ENCODE measurements at regions not wholly inside any gene's neighbourhood (a gene's known extent, or its start where the extent isn't known, plus 50 kb on each side); places are given as distances from the start of the nearest gene placed in this dataset.
"Not testable (repeated sequence)": the region's sequence is repeated elsewhere in the genome, so short reads cannot be mapped to it uniquely, and the experiment has no call there.

DNA sequence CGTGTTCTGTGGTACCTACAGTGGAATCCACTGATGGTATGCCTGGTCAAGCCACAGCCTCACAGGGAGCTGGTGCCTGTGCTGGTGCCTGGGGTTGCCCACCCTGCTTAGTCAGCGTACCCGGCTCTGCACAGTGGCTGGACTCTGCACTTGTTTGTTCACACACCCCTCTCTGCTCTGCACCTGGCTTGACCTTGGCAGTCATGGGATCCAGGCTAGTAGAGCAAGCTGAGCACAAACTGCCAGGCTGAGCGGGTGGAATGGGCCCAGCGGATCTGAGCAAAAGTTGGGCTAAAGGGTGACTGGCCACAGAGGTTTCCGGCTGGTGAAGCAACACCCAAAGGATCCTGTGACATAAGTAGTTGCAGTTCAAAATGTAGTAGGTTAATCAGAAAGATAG lies 163.5 kb downstream of the CDH19 start:
- H3K4me3 ChIP-seq (ENCODE audit: low read length): no peak overlapping the region
- H3K27me3 ChIP-seq (ENCODE audit: insufficient read depth, low read length): no peaks in the 10 kb centered on the region
- H3K4me1 ChIP-seq (ENCODE audit: insufficient read depth, low read length): no peaks in the 10 kb centered on the region
- H3K9me3 ChIP-seq (ENCODE audit: low read depth, low read length): no peaks in the 10 kb centered on the region

GRCh38 chr18:66439670-66440069 lies 164.2 kb downstream of the CDH19 start:
- H3K4me3 ChIP-seq (ENCODE audit: low read length): no peak overlapping the region

DNA sequence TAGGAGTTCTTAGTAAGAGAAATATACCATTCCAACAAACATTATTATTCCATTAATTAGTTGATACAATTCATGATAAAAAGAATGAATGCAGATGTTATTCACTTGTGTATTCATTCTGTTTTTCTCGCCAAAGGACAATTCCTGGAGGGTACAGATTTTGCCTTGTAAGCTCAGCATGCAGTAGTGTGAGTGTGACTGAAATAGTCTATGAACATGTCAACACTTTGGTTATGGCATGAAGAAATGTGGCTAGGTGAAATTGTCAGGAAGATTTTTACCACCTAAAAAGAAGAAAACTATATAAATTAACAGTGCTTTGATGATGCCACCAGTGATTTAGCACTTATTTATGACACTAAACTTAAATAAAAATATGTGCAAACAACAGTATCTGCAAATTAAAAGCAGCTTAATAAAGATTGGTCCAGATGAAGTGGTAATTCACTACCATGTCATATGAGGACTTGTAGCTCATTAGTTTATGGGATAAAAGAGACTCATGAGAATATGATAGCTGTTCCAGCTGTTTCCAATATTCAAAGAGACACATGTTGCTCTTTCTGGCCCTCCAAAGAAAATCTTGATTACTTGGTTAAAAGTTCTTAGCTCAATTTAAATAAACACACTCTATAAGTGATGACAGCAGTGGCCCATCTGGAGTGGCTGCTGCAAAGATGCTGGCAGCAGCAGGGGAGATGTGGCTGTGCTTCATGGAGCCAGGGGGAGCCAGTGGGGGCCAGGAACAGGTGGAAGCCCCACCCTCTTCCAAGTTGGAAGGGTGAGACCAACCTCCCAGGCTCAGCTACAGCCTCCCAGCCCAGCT lies 165.0 kb downstream of the CDH19 start:
- Histone ChIP-seq H3K4me1 (ENCODE audit: insufficient read depth, low read length) (no peaks in the 10 kb centered on the region), H3K27me3 (ENCODE audit: insufficient read depth, low read length) (no peaks in the 10 kb centered on the region), H3K4me3 (ENCODE audit: low read length) (no peak overlapping the region), H3K9me3 (ENCODE audit: low read depth, low read length) (no peaks in the 10 kb centered on the region)

More at GRCh38 chr18:66439670-66440069, 164.2 kb downstream of the CDH19 start:
- Histone ChIP-seq H3K4me1 (ENCODE audit: insufficient read depth, low read length) (no peaks in the 10 kb centered on the region), H3K9me3 (ENCODE audit: low read depth, low read length) (no peaks in the 10 kb centered on the region), H3K27me3 (ENCODE audit: insufficient read depth, low read length) (no peaks in the 10 kb centered on the region)

DNA sequence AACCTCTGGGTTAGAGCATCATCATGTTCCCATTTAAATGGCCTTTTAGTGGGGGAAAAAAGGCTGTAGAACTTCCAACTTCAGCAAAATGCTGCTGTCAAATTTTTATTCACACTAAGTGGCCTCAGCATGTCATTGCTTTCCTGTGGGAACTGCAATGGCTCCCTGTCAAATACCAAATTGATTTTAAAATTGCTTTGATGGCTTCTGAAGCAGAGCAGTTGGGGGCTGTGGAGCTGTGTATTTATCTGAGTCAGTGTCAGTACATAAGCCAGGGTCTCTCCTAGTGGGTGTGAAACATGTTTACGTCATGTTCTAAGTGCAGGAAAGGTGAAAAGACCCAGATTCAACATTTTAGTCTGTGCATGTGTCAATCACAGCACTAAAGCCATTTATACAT lies 171.3 kb downstream of the CDH19 start:
- Histone ChIP-seq H3K27me3 (ENCODE audit: insufficient read depth, low read length) (no peaks in the 10 kb centered on the region), H3K4me1 (ENCODE audit: insufficient read depth, low read length) (no peaks in the 10 kb centered on the region), H3K9me3 (ENCODE audit: low read depth, low read length) (no peaks in the 10 kb centered on the region), H3K4me3 (ENCODE audit: low read length) (no peak overlapping the region)

GRCh38 chr18:66428795-66429194 lies 175.1 kb downstream of the CDH19 start:
- no peaks in the 10 kb centered on the region for H3K27me3 ChIP-seq (ENCODE audit: insufficient read depth, low read length)
- no peaks in the 10 kb centered on the region for H3K9me3 ChIP-seq (ENCODE audit: low read depth, low read length)
- no peak overlapping the region for H3K4me3 ChIP-seq (ENCODE audit: low read length)
- no peaks in the 10 kb centered on the region for H3K4me1 ChIP-seq (ENCODE audit: insufficient read depth, low read length)

DNA sequence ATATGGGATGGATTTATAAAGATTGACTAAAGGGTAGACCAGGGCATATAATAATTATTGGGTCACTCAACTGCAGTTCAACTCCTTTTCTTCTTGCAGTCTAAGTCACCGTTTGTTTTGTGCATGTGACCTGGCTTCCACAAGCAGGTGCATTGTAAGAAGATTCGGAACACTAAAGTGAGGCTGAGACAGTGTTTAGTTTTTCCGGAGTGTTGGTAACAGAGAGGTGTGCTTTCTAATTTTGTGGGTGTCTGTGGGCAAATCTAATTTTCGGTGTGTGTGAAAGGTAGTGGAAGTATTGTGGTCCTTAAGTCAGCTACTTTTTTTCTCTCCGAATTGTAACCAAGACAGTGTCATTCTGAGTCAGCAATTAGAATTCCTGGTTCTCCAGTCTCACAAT lies 184.5 kb downstream of the CDH19 start:
- Histone ChIP-seq H3K4me3 (ENCODE audit: low read length) (no peak overlapping the region), H3K4me1 (ENCODE audit: insufficient read depth, low read length) (no peaks in the 10 kb centered on the region), H3K27me3 (ENCODE audit: insufficient read depth, low read length) (no peaks in the 10 kb centered on the region)

GRCh38 chr18:66410692-66411091 lies 193.2 kb downstream of the CDH19 start:
- H3K27me3 ChIP-seq (ENCODE audit: insufficient read depth, low read length): no peaks in the 10 kb centered on the region
- no peaks in the 10 kb centered on the region for H3K4me1 ChIP-seq (ENCODE audit: insufficient read depth, low read length)
- no peak overlapping the region for H3K4me3 ChIP-seq (ENCODE audit: low read length)
- peaks cover 7% of the 10 kb centered on the region for H3K9me3 ChIP-seq (ENCODE audit: low read depth, low read length)

More for the DNA sequence above, 184.5 kb downstream of the CDH19 start:
- H3K9me3 ChIP-seq (ENCODE audit: low read depth, low read length): peaks cover 5% of the 10 kb centered on the region

GRCh38 chr18:66395671-66396218 lies 208.1 kb downstream of the CDH19 start:
- Histone ChIP-seq H3K27me3 (ENCODE audit: insufficient read depth, low read length) (no peaks in the 10 kb centered on the region), H3K4me1 (ENCODE audit: insufficient read depth, low read length) (no peaks in the 10 kb centered on the region), H3K4me3 (ENCODE audit: low read length) (no peak overlapping the region), H3K9me3 (ENCODE audit: low read depth, low read length) (no peaks in the 10 kb centered on the region)

DNA sequence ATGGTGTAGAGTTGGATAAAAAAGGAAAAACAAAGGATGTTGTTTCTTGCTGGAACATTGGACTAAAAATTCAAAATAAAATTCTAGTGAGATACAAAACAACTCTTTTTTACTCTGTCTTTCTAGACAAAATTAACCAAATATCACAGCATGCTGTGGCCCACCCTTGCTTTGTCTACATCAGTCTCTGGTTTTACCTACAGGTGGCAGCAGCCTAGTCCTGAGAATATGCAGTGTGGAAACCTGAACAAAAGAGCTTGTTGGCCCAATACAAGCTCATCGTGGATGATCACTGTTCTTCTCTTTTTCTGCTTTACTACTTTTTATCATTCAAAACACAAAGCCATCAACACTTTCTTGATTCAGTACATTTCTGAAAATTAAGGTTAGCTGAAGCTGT lies 210.4 kb downstream of the CDH19 start:
- H3K9me3 ChIP-seq (ENCODE audit: low read depth, low read length): no peaks in the 10 kb centered on the region
- no peaks in the 10 kb centered on the region for H3K27me3 ChIP-seq (ENCODE audit: insufficient read depth, low read length)
- H3K4me3 ChIP-seq (ENCODE audit: low read length): no peak overlapping the region
- H3K4me1 ChIP-seq (ENCODE audit: insufficient read depth, low read length): no peaks in the 10 kb centered on the region

- Histone ChIP-seq H3K9me3 (ENCODE audit: low read depth, low read length) (no peaks in the 10 kb centered on the region), H3K27me3 (ENCODE audit: insufficient read depth, low read length) (no peaks in the 10 kb centered on the region)
Observed at GRCh38 chr18:66377291-66377690, 226.6 kb downstream of the CDH19 start.

GRCh38 chr18:66375391-66375790 lies 228.5 kb downstream of the CDH19 start:
- not testable (repeated sequence) for H3K4me1 ChIP-seq (ENCODE audit: insufficient read depth, low read length); H3K27me3 ChIP-seq (ENCODE audit: insufficient read depth, low read length); H3K9me3 ChIP-seq (ENCODE audit: low read depth, low read length); H3K4me3 ChIP-seq (ENCODE audit: low read length)

More at GRCh38 chr18:66377291-66377690, 226.6 kb downstream of the CDH19 start:
- Histone ChIP-seq H3K4me1 (ENCODE audit: insufficient read depth, low read length) (no peaks in the 10 kb centered on the region), H3K4me3 (ENCODE audit: low read length) (no peak overlapping the region)

- no peaks in the 10 kb centered on the region for H3K4me1 ChIP-seq (ENCODE audit: insufficient read depth, low read length)
- no peaks in the 10 kb centered on the region for H3K27me3 ChIP-seq (ENCODE audit: insufficient read depth, low read length)
- H3K4me3 ChIP-seq (ENCODE audit: low read length): no peak overlapping the region
- peaks cover 9% of the 10 kb centered on the region for H3K9me3 ChIP-seq (ENCODE audit: low read depth, low read length)
Observed at GRCh38 chr18:66346833-66347588, 256.9 kb downstream of the CDH19 start.

DNA sequence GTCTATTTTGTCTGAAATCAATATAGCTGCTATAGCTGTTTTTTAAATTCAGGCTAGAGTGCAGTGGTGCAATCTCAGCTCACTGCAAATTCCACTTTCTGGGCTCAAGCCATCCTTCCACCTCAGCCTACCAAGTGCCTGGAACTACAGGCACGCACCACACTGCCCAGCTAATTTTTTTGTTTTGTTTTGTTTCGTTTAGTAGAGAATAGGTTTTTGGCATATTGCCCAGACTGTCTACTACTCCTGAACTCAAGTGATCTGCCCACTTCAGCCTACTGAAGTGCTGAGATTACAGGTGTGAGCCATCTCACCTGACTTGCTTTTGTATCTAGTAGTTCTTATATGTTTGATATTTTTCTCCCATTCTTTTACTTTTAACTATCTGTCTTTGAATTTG lies 259.7 kb downstream of the CDH19 start:
- no peak overlapping the region for H3K4me3 ChIP-seq (ENCODE audit: low read length)
- no peaks in the 10 kb centered on the region for H3K4me1 ChIP-seq (ENCODE audit: insufficient read depth, low read length)
- H3K27me3 ChIP-seq (ENCODE audit: insufficient read depth, low read length): no peaks in the 10 kb centered on the region
- H3K9me3 ChIP-seq (ENCODE audit: low read depth, low read length): peaks cover 9% of the 10 kb centered on the region

GRCh38 chr18:66342577-66342976 lies 261.3 kb downstream of the CDH19 start:
- Histone ChIP-seq H3K9me3 (ENCODE audit: low read depth, low read length) (peaks cover 7% of the 10 kb centered on the region), H3K27me3 (ENCODE audit: insufficient read depth, low read length) (no peaks in the 10 kb centered on the region), H3K4me3 (ENCODE audit: low read length) (no peak overlapping the region), H3K4me1 (ENCODE audit: insufficient read depth, low read length) (no peaks in the 10 kb centered on the region)

- no peak overlapping the region for H3K4me3 ChIP-seq (ENCODE audit: low read length)
- no peaks in the 10 kb centered on the region for H3K27me3 ChIP-seq (ENCODE audit: insufficient read depth, low read length)
- H3K9me3 ChIP-seq (ENCODE audit: low read depth, low read length): no peaks in the 10 kb centered on the region
- no peaks in the 10 kb centered on the region for H3K4me1 ChIP-seq (ENCODE audit: insufficient read depth, low read length)
Observed at GRCh38 chr18:66334534-66334933, 269.4 kb downstream of the CDH19 start.
